ENCODE measurements at regions not wholly inside any gene's neighbourhood (a gene's known extent, or its start where the extent isn't known, plus 50 kb on each side); places are given as distances from the start of the nearest gene placed in this dataset.

- no peak for TF ChIP-seq CTCF (IDR thresholded peaks at IDR 0.05)
- no peak for TF ChIP-seq POLR2A (IDR thresholded peaks at IDR 0.05)
These were observed 750.7 kb upstream of the SORCS1 start for GRCh38 chr10:107915215-107915610.

Measured in uterus (tissue), 2 donors.